Left ventricle myocardium inferior (tissue), 1 donor: ENCODE measurements at regions not wholly inside any gene's neighbourhood (a gene's known extent, or its start where the extent isn't known, plus 50 kb on each side); places are given as distances from the start of the nearest gene placed in this dataset.
"Not testable (repeated sequence)": the region's sequence is repeated elsewhere in the genome, so short reads cannot be mapped to it uniquely, and the experiment has no call there.

Experiments
- DNase-seq: peaks from one replicate; pipeline ENCODE4 v3.0.0-alpha.2; 2020
- H3K27ac ChIP-seq: fragments of 200-600 bp; replicated peaks from 2 replicates; pipeline ENCODE4 v1.8.0; 2021
- H3K27me3 ChIP-seq: fragments of 200-600 bp; 2 replicates; pipeline ENCODE4 v1.8.0; 2021; ENCODE audit warnings: low read depth
- H3K36me3 ChIP-seq: fragments of 200-600 bp; 2 replicates; pipeline ENCODE4 v1.8.0; 2021
- H3K4me1 ChIP-seq: fragments of 200-600 bp; 2 replicates; pipeline ENCODE4 v1.8.0; 2021
- H3K4me3 ChIP-seq: fragments of 200-600 bp; 2 replicates; pipeline ENCODE4 v1.8.0; 2021; ENCODE audit warnings: mild to moderate bottlenecking, moderate library complexity
- H3K9me3 ChIP-seq: fragments of 200-600 bp; replicated peaks from 2 replicates; pipeline ENCODE4 v1.8.0; 2021
- CTCF ChIP-seq: fragments of 200-600 bp; IDR thresholded peaks from 2 replicates; pipeline ENCODE4 v1.8.0; 2021; ENCODE audit warnings: antibody characterized with exemption, mild to moderate bottlenecking, borderline replicate concordance
- intact Hi-C: fragments of 100-400 bp; cut with micrococcal nuclease; formaldehyde crosslinking; loops from one replicate; pipeline ENCODE4 v1.11.0; 2022
- donor health status: DM: no; HTN: yes; CAD: no; lungs with severe emphysema.

- no peak for TF ChIP-seq CTCF
- DNase-seq: no peak
- intact Hi-C loops: no loop called here
- H3K27me3 ChIP-seq: no peaks in the 10 kb centered on the region
- H3K4me1 ChIP-seq: no peaks in the 10 kb centered on the region
- H3K9me3 ChIP-seq: no peaks in the 10 kb centered on the region
- no peaks in the 10 kb centered on the region for H3K36me3 ChIP-seq
- H3K4me3 ChIP-seq: no peak overlapping the region
- H3K27ac ChIP-seq: no peak overlapping the region
Measured at GRCh38 chr12:75692876-75693275, 181.5 kb upstream of the KRR1 start.

- H3K9me3 ChIP-seq: no peaks in the 10 kb centered on the region
- H3K36me3 ChIP-seq: no peaks in the 10 kb centered on the region
- H3K27ac ChIP-seq: no peak overlapping the region
- no peak for DNase-seq
- no peaks in the 10 kb centered on the region for H3K27me3 ChIP-seq
- no peak overlapping the region for H3K4me3 ChIP-seq
- intact Hi-C loops: no loop called here
- no peaks in the 10 kb centered on the region for H3K4me1 ChIP-seq
- no peak for TF ChIP-seq CTCF
Measured at GRCh38 chr12:75690296-75690955, 179.0 kb upstream of the KRR1 start.

- H3K4me3 ChIP-seq, H3K9me3 ChIP-seq, DNase-seq, H3K27me3 ChIP-seq, H3K27ac ChIP-seq, intact Hi-C loops, H3K36me3 ChIP-seq, H3K4me1 ChIP-seq: not testable (repeated sequence)
Measured at GRCh38 chr12:75686233-75686632, 174.8 kb upstream of the KRR1 start.

- no peaks in the 10 kb centered on the region for H3K27me3 ChIP-seq
- no peak overlapping the region for H3K4me3 ChIP-seq
- intact Hi-C loops: no loop called here
- peaks cover 5% of the 10 kb centered on the region for H3K9me3 ChIP-seq
- no peak for TF ChIP-seq CTCF
- no peak for DNase-seq
- no peak overlapping the region for H3K27ac ChIP-seq
- H3K36me3 ChIP-seq: no peaks in the 10 kb centered on the region
- H3K4me1 ChIP-seq: no peaks in the 10 kb centered on the region
Measured at GRCh38 chr12:75685617-75686225, 174.3 kb upstream of the KRR1 start.

GRCh38 chr12:75684678-75685616 is 173.5 kb upstream of the KRR1 start:
- Histone ChIP-seq H3K27ac (no peak overlapping the region), H3K4me1 (no peaks in the 10 kb centered on the region), H3K36me3 (no peaks in the 10 kb centered on the region), H3K9me3 (peaks cover 5% of the 10 kb centered on the region), H3K27me3 (no peaks in the 10 kb centered on the region), H3K4me3 (no peak overlapping the region)
- no peak for TF ChIP-seq CTCF
- intact Hi-C loops: no loop called here
- no peak for DNase-seq

GRCh38 chr12:75683995-75684586 is 172.7 kb upstream of the KRR1 start:
- H3K36me3 ChIP-seq, H3K4me3 ChIP-seq, H3K27ac ChIP-seq, DNase-seq, H3K27me3 ChIP-seq, intact Hi-C loops, H3K9me3 ChIP-seq, H3K4me1 ChIP-seq: not testable (repeated sequence)
